Hepatocyte (in vitro differentiated cells): ENCODE measurements at regions not wholly inside any gene's neighbourhood (a gene's known extent, or its start where the extent isn't known, plus 50 kb on each side); places are given as distances from the start of the nearest gene placed in this dataset.

Source experiments
- EZH2 ChIP-seq: fragments of 200-600 bp; sonication (generic); IDR thresholded peaks from 2 replicates; pipeline ENCODE4 v1.6.1; 2016; ENCODE audit warnings: antibody characterized with exemption, mild to moderate bottlenecking, borderline replicate concordance
- TF ChIP-seq, protein P1 (sequence below): fragments of 200-600 bp; sonication (generic); IDR thresholded peaks from 2 replicates; pipeline ENCODE4 v1.5.1; 2016; ENCODE audit warnings: antibody characterized with exemption, mild to moderate bottlenecking; ENCODE audit not compliant: poor library complexity

DNA sequence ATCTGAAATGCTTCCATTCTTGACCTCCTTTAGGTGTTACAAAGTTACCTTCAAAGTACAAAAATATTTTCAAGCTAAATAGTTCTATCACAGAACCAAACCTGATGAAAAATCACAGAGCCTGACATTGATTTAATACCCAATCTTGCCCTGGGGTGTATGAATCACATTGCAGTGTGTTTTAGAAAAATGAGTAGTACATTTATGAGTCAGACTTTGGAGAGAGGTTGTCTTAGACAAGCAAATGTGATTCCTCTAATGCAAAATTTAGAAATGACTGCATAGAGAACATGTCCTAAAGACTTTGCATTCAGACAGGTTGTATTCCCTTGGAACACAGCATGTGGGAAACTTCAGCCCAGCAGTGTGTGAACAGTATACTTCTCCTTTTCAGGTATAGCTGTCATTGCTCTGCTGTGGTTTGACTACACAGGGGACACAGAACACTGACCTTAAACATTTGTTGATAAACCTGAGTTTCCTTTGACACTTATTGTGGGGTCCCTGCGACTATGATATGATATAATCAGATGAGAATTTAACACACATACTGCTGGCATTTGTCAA, 972.1 kb downstream of the JRKL start:
- TF ChIP-seq, protein P1, sequence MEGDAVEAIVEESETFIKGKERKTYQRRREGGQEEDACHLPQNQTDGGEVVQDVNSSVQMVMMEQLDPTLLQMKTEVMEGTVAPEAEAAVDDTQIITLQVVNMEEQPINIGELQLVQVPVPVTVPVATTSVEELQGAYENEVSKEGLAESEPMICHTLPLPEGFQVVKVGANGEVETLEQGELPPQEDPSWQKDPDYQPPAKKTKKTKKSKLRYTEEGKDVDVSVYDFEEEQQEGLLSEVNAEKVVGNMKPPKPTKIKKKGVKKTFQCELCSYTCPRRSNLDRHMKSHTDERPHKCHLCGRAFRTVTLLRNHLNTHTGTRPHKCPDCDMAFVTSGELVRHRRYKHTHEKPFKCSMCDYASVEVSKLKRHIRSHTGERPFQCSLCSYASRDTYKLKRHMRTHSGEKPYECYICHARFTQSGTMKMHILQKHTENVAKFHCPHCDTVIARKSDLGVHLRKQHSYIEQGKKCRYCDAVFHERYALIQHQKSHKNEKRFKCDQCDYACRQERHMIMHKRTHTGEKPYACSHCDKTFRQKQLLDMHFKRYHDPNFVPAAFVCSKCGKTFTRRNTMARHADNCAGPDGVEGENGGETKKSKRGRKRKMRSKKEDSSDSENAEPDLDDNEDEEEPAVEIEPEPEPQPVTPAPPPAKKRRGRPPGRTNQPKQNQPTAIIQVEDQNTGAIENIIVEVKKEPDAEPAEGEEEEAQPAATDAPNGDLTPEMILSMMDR = no peak
- TF ChIP-seq EZH2 = no peak
